OCI-LY3 (cell line): ENCODE measurements at regions not wholly inside any gene's neighbourhood (a gene's known extent, or its start where the extent isn't known, plus 50 kb on each side); places are given as distances from the start of the nearest gene placed in this dataset.

ENCODE experiments used
- EZH2phosphoT487 ChIP-seq: fragments of 200-600 bp; shearing (Covaris generic); IDR thresholded peaks from 2 replicates; pipeline ENCODE4 v1.6.1; 2018; ENCODE audit warnings: antibody characterized with exemption, mixed run types, low read depth
- TF ChIP-seq, protein P1 (sequence below): fragments of 200-600, 300-600 bp; sonication (generic); IDR thresholded peaks from 2 replicates; pipeline ENCODE4 v1.5.1; 2014; ENCODE audit warnings: antibody characterized with exemption, low read length, low read depth

- TF ChIP-seq, protein P1, sequence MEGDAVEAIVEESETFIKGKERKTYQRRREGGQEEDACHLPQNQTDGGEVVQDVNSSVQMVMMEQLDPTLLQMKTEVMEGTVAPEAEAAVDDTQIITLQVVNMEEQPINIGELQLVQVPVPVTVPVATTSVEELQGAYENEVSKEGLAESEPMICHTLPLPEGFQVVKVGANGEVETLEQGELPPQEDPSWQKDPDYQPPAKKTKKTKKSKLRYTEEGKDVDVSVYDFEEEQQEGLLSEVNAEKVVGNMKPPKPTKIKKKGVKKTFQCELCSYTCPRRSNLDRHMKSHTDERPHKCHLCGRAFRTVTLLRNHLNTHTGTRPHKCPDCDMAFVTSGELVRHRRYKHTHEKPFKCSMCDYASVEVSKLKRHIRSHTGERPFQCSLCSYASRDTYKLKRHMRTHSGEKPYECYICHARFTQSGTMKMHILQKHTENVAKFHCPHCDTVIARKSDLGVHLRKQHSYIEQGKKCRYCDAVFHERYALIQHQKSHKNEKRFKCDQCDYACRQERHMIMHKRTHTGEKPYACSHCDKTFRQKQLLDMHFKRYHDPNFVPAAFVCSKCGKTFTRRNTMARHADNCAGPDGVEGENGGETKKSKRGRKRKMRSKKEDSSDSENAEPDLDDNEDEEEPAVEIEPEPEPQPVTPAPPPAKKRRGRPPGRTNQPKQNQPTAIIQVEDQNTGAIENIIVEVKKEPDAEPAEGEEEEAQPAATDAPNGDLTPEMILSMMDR: no peak
- TF ChIP-seq EZH2phosphoT487: no peak
Measured at GRCh38 chr2:236712304-236712703, 142.7 kb downstream of the ACKR3 start.
